Left ventricle myocardium inferior (tissue), 1 donor: ENCODE measurements at regions not wholly inside any gene's neighbourhood (a gene's known extent, or its start where the extent isn't known, plus 50 kb on each side); places are given as distances from the start of the nearest gene placed in this dataset.

Experiments
- DNase-seq: peaks from one replicate; pipeline ENCODE4 v3.0.0-alpha.2; 2020
- H3K27ac ChIP-seq: fragments of 200-600 bp; replicated peaks from 2 replicates; pipeline ENCODE4 v1.8.0; 2021
- H3K27me3 ChIP-seq: fragments of 200-600 bp; 2 replicates; pipeline ENCODE4 v1.8.0; 2021; ENCODE audit warnings: low read depth
- H3K36me3 ChIP-seq: fragments of 200-600 bp; 2 replicates; pipeline ENCODE4 v1.8.0; 2021
- H3K4me1 ChIP-seq: fragments of 200-600 bp; 2 replicates; pipeline ENCODE4 v1.8.0; 2021
- H3K4me3 ChIP-seq: fragments of 200-600 bp; 2 replicates; pipeline ENCODE4 v1.8.0; 2021; ENCODE audit warnings: mild to moderate bottlenecking, moderate library complexity
- H3K9me3 ChIP-seq: fragments of 200-600 bp; replicated peaks from 2 replicates; pipeline ENCODE4 v1.8.0; 2021
- intact Hi-C: fragments of 100-400 bp; cut with micrococcal nuclease; formaldehyde crosslinking; loops from one replicate; pipeline ENCODE4 v1.11.0; 2022
- TF ChIP-seq, protein P1 (sequence below): fragments of 200-600 bp; IDR thresholded peaks from 2 replicates; pipeline ENCODE4 v1.8.0; 2021; ENCODE audit warnings: antibody characterized with exemption, mild to moderate bottlenecking, borderline replicate concordance
- donor health status: DM: no; HTN: yes; CAD: no; lungs with severe emphysema.

DNA sequence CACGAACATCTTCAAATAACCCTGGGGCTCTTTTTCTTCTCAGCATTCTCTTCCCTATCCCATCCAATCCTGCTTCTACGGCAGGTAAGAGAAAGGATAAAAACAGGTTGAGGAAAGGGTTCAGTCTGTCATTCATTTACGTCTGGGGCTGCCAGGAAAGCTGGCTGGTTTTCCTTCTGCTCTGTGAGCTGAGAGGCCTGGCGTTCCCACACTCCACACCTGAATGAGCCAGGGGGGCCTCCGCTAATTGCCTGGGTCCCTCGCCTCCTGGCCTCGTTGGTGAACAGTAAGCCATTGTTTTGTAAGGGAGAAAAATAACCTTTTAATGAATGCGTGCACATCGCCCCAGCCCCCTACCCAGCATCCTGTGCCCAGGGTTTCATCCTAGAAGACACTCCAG is 70.8 kb upstream of the SIM2 start:
- no peak overlapping the region for H3K4me3 ChIP-seq
- H3K4me1 ChIP-seq = no peaks in the 10 kb centered on the region
- H3K36me3 ChIP-seq = no peaks in the 10 kb centered on the region
- intact Hi-C loops = no loop called here
- H3K9me3 ChIP-seq = no peaks in the 10 kb centered on the region
- no peak for DNase-seq
- no peak overlapping the region for H3K27ac ChIP-seq
- peaks cover 91% of the 10 kb centered on the region for H3K27me3 ChIP-seq
- TF ChIP-seq, protein P1, sequence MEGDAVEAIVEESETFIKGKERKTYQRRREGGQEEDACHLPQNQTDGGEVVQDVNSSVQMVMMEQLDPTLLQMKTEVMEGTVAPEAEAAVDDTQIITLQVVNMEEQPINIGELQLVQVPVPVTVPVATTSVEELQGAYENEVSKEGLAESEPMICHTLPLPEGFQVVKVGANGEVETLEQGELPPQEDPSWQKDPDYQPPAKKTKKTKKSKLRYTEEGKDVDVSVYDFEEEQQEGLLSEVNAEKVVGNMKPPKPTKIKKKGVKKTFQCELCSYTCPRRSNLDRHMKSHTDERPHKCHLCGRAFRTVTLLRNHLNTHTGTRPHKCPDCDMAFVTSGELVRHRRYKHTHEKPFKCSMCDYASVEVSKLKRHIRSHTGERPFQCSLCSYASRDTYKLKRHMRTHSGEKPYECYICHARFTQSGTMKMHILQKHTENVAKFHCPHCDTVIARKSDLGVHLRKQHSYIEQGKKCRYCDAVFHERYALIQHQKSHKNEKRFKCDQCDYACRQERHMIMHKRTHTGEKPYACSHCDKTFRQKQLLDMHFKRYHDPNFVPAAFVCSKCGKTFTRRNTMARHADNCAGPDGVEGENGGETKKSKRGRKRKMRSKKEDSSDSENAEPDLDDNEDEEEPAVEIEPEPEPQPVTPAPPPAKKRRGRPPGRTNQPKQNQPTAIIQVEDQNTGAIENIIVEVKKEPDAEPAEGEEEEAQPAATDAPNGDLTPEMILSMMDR = no peak

DNA sequence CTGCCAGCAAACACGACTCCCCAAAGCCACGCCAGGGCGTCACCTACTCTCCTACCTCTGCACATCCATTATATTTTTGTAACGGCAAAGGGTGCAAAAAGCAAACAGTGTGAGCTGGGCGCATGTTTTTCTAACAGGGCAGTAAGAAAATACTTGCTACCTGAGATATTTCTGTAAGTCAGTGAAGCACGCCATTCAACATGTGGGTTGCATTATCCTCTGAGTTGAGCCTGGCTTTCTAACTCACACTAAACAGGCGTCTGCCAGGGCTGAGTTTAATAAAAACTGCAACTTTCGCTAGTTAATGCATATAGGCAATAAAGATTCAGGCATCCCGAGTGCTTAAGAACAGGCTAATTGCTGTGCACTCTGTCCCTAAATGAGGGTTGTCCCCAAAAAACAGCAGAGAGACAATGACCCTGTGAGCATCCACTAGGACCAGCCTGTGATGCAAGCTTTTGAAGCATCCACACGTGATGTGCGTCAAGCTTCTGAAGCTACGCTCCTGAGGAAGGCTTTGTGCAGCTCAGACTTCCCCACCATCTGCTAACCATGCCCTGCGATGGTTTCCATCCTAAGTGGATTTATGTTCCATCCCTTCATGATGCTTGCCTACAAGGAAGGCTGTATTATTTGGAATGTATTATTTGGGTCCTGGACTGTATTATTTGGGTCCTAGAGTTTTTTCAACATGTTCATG is 70.0 kb upstream of the SIM2 start:
- intact Hi-C loops = no loop called here
- no peak for DNase-seq
- H3K9me3 ChIP-seq = no peaks in the 10 kb centered on the region
- no peak overlapping the region for H3K4me3 ChIP-seq
- TF ChIP-seq, protein P1 = no peak
- H3K4me1 ChIP-seq = no peaks in the 10 kb centered on the region
- H3K36me3 ChIP-seq = no peaks in the 10 kb centered on the region
- peaks cover 92% of the 10 kb centered on the region for H3K27me3 ChIP-seq
- no peak overlapping the region for H3K27ac ChIP-seq

DNA sequence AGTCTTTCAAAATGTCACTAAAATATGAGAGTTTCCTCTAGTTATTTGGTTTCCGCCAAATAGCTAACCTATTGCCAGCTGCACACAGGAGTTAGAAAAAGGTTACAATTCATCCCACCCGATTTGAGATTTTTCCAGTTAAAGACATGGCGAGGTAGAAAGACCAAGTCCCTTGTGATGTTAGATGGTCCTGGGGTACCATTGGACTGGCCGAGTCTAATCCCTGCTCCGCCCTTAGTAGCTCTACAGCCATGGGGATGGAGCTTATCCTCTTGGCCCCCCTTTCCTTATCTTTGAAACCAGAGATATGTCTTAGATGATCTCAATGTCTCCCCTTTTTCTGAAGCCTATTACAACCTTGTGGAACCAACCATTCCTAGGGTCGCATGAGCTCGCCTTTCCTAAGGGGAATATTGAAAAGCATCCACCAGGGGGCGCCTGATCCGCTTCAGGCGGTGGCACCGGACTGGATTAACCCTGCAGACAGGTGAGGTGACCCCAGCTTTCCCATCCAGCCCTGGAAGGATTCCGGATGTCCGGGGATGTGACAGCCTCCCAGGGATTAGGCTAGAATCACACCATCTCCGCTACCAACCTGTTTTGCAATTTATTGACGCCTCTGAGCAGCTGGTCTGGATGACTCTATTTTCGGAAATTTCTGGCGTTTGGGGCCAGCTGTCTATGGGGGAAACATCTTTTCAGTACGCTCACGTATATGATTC is 68.3 kb upstream of the SIM2 start:
- DNase-seq = peak; percentile 26
- Histone ChIP-seq H3K9me3 (peaks cover 5% of the 10 kb centered on the region), H3K27me3 (peaks cover 80% of the 10 kb centered on the region), H3K4me3 (no peak overlapping the region), H3K36me3 (no peaks in the 10 kb centered on the region), H3K4me1 (no peaks in the 10 kb centered on the region), H3K27ac (no peak overlapping the region)
- intact Hi-C loops = loop anchor here (5.0 kb wide), 1 partner anchor 297 kb away; no protein-coding TSS in a partner anchor
- TF ChIP-seq, protein P1 = peak; percentile 78

DNA sequence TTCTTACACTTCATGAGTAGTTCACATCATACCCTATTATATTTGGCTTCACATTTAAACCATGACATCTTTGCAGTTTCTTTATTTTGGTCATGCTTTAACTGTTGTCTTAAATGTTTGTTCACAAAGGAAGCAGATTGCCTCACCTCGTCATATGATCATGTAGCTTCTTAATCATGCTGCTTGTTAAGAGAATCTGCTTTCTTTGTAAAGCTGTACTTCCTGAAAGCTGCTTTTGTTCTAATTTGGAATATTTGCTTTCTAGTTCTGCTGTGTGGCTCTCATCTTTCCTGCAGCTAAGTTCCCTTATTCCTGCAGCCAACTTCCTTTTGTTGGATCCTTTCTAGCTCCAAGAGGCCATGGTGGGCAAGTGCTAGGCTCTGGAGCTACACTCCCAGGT is 62.9 kb upstream of the SIM2 start:
- no peaks in the 10 kb centered on the region for H3K36me3 ChIP-seq
- H3K27me3 ChIP-seq = peaks cover 50% of the 10 kb centered on the region
- H3K4me3 ChIP-seq = no peak overlapping the region
- TF ChIP-seq, protein P1 = no peak
- peaks cover 26% of the 10 kb centered on the region for H3K9me3 ChIP-seq
- DNase-seq = no peak
- peaks cover 5% of the 10 kb centered on the region for H3K4me1 ChIP-seq
- intact Hi-C loops = no loop called here
- H3K27ac ChIP-seq = no peak overlapping the region

DNA sequence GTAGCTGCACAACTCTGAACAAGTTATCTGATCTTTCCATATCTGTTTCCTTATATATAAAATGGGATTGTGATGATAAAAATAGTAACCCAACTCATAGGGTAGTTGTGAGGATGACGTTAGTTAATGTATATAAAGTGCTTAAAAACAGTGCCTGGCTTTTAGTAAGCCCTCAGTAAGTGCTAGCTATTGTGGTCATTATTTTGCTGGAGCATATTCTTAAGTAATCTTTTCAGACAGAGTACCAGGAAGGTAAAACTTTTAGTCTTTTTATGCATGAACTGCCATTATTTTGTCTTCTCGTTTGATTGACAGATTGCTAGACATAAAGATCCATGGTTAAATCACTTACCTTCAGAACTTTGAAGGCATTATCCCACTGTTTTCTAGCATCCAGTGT is 62.5 kb upstream of the SIM2 start:
- TF ChIP-seq, protein P1 = no peak
- Histone ChIP-seq H3K27ac (no peak overlapping the region), H3K4me3 (no peak overlapping the region), H3K36me3 (no peaks in the 10 kb centered on the region), H3K4me1 (peaks cover 5% of the 10 kb centered on the region), H3K9me3 (peaks cover 26% of the 10 kb centered on the region), H3K27me3 (peaks cover 47% of the 10 kb centered on the region)
- intact Hi-C loops = no loop called here
- no peak for DNase-seq
